Panc1 (cell line): ENCODE measurements at regions not wholly inside any gene's neighbourhood (a gene's known extent, or its start where the extent isn't known, plus 50 kb on each side); places are given as distances from the start of the nearest gene placed in this dataset.

ENCODE experiments used
- ATAC-seq: fragments of 200-7000 bp; cut with Tn5 transposase; 2 replicates; pipeline ENCODE4 v1.9.1; 2020; ENCODE audit warnings: mild to moderate bottlenecking, moderate library complexity
- BruUV-seq: library from RNA; stranded (reverse); fragments of 400-500 nt; replicated peaks from 2 replicates; lab custom pipeline; 2021; lab: Mats Ljungman, UMichigan
- CTCF ChIA-PET: fragments of 300-600 bp; sonication (Branson Sonifier 250); formaldehyde crosslinking; loops from one replicate; lab custom pipeline; 2022; ENCODE audit warnings: antibody characterized with exemption; lab: Charles Lee
- POLR2A ChIA-PET: fragments of 300-600 bp; sonication (Branson Sonifier 250); formaldehyde crosslinking; loops from one replicate; lab custom pipeline; 2022; ENCODE audit warnings: antibody characterized with exemption; lab: Charles Lee
- DNase-seq: peaks from one replicate; pipeline ENCODE4 v3.0.0-alpha.2; 2010; ENCODE audit warnings: low read depth, low spot score
- H3K27ac ChIP-seq: 2 replicates; pipeline ENCODE4 v1.5.1; 2011; ENCODE audit warnings: mild to moderate bottlenecking, low read length, inconsistent platforms
- H3K27me3 ChIP-seq: fragments of 200-500 bp; sonication (Bioruptor generic); 2 replicates; pipeline ENCODE4 v1.6.0; 2014; ENCODE audit warnings: low read length, inconsistent platforms; ENCODE audit not compliant: control insufficient read depth, insufficient read depth
- H3K36me3 ChIP-seq: fragments of 200-500 bp; sonication (Bioruptor generic); 2 replicates; pipeline ENCODE4 v1.5.1; 2014; ENCODE audit warnings: inconsistent platforms, mild to moderate bottlenecking, low read length, moderate library complexity; ENCODE audit not compliant: control insufficient read depth, insufficient read depth
- H3K4me1 ChIP-seq: 2 replicates; pipeline ENCODE4 v1.5.1; 2011; ENCODE audit warnings: inconsistent platforms, mild to moderate bottlenecking, low read length, moderate library complexity; ENCODE audit not compliant: control insufficient read depth, insufficient read depth
- H3K4me3 ChIP-seq, 2 experiments: 2 replicates each; pipeline ENCODE4 v1.5.1; 2011 to 2012; ENCODE audit warnings: low read depth in 2 of 2, low read length in 2 of 2, mild to moderate bottlenecking in 2 of 2, inconsistent platforms in 1 of 2, moderate library complexity in 1 of 2
- H3K9me3 ChIP-seq: fragments of 200-500 bp; sonication (Bioruptor generic); 2 replicates; pipeline ENCODE4 v1.5.1; 2014; ENCODE audit warnings: low read depth, mild to moderate bottlenecking, inconsistent platforms, low read length, moderate library complexity; ENCODE audit not compliant: control insufficient read depth, insufficient read depth
- CTCF ChIP-seq: fragments of 450-650 bp; IDR thresholded peaks from 2 replicates; pipeline ENCODE4 v1.5.1; 2017; ENCODE audit warnings: mild to moderate bottlenecking
- POLR2AphosphoS5 ChIP-seq: IDR thresholded peaks from 2 replicates; pipeline ENCODE4 v1.6.1; 2012; ENCODE audit warnings: mild to moderate bottlenecking, low read depth, low read length, moderate library complexity
- REST ChIP-seq, 2 experiments: IDR thresholded peaks; 2 replicates each; pipeline ENCODE4 v1.6.1; 2011 to 2012; ENCODE audit warnings: low read depth in 2 of 2, control low read depth in 1 of 2, low read length in 1 of 2, mild to moderate bottlenecking in 1 of 2, moderate library complexity in 1 of 2; ENCODE audit not compliant: insufficient read depth in 1 of 2
- SIN3A ChIP-seq: IDR thresholded peaks from 2 replicates; pipeline ENCODE4 v1.6.1; 2012; ENCODE audit warnings: low read depth, mild to moderate bottlenecking, low read length, moderate library complexity, borderline replicate concordance; ENCODE audit not compliant: insufficient read depth
- TCF7L2 ChIP-seq: IDR thresholded peaks from 2 replicates; pipeline ENCODE4 v1.6.1; 2011; ENCODE audit warnings: mild to moderate bottlenecking, low read depth, low read length, inconsistent platforms
- in situ Hi-C: cut with HindIII; loops from 2 replicates; pipeline ENCODE4 v1.10.0; 2016; ENCODE audit warnings: low sequenced_read_pairs, low pct_unique_long_range_greater_than_20kb
- intact Hi-C: fragments of 100-400 bp; cut with micrococcal nuclease; formaldehyde crosslinking; loops from one replicate; pipeline ENCODE4 v1.10.0; 2022; ENCODE audit not compliant: unreplicated experiment

- Histone ChIP-seq H3K9me3 (no peaks in the 10 kb centered on the region), H3K27ac (no peak overlapping the region), H3K4me1 (no peaks in the 10 kb centered on the region), H3K4me3 (no peak overlapping the region), H3K27me3 (no peaks in the 10 kb centered on the region; the same call in 1 of the 2 replicates), H3K36me3 (no peaks in the 10 kb centered on the region)
- BruUV-seq = no TSS peak
- in situ Hi-C loops = no loop called here
- TF ChIP-seq SIN3A = no peak
- TF ChIP-seq CTCF = no peak
- TF ChIP-seq POLR2AphosphoS5 = no peak
- no peak for TF ChIP-seq REST (IDR thresholded peaks at IDR 0.05; ENCODE audit: insufficient read depth in 1 of 2, low read depth in 2 of 2, low read length in 1 of 2)
- no peak for TF ChIP-seq TCF7L2
- POLR2A ChIA-PET = no interaction called here
- CTCF ChIA-PET = no interaction called here
- ATAC-seq (no peak), DNase-seq (no peak)
- intact Hi-C loops = no loop called here
These were observed 261.8 kb downstream of the DCDC2C start for GRCh38 chr2:3965211-3965610.

GRCh38 chr2:3965953-3966352 is 262.6 kb downstream of the DCDC2C start:
- ChIA-PET POLR2A (no interaction called here), CTCF (no interaction called here)
- intact Hi-C loops = no loop called here
- no peaks in the 10 kb centered on the region for H3K4me1 ChIP-seq
- no peaks in the 10 kb centered on the region for H3K36me3 ChIP-seq
- H3K4me3 ChIP-seq = no peak overlapping the region
- H3K9me3 ChIP-seq = no peaks in the 10 kb centered on the region
- in situ Hi-C loops = no loop called here
- no peaks in the 10 kb centered on the region; the same call in 1 of the 2 replicates for H3K27me3 ChIP-seq
- BruUV-seq = no TSS peak
- DNase-seq (no peak), ATAC-seq (no peak)
- H3K27ac ChIP-seq = no peak overlapping the region
- TF ChIP-seq CTCF = no peak

- Histone ChIP-seq H3K36me3 (no peaks in the 10 kb centered on the region), H3K27me3 (no peaks in the 10 kb centered on the region; the same call in 1 of the 2 replicates), H3K4me3 (no peak overlapping the region), H3K27ac (no peak overlapping the region), H3K4me1 (no peaks in the 10 kb centered on the region), H3K9me3 (no peaks in the 10 kb centered on the region)
- no peak for ATAC-seq
- in situ Hi-C loops = no loop called here
- DNase-seq = no peak
- BruUV-seq = no TSS peak
- CTCF ChIA-PET = no interaction called here
- TF ChIP-seq REST (IDR thresholded peaks at IDR 0.05; ENCODE audit: insufficient read depth in 1 of 2, low read depth in 2 of 2, low read length in 1 of 2) (no peak), SIN3A (no peak), CTCF (no peak), TCF7L2 (no peak), POLR2AphosphoS5 (no peak)
- POLR2A ChIA-PET = no interaction called here
- intact Hi-C loops = no loop called here
These were observed 263.1 kb downstream of the DCDC2C start for GRCh38 chr2:3966470-3966869.
